RWPE1 (cell line): ENCODE measurements at regions not wholly inside any gene's neighbourhood (a gene's known extent, or its start where the extent isn't known, plus 50 kb on each side); places are given as distances from the start of the nearest gene placed in this dataset.

Source experiments
- CTCF ChIA-PET: fragments of 350-600 bp; sonication (Branson Sonifier 250); formaldehyde crosslinking; extraction: SDS; loops from one replicate; lab custom pipeline; 2021; lab: Yijun Ruan, JAX
- POLR2A ChIA-PET: fragments of 400-600 bp; formaldehyde crosslinking; extraction: SDS; loops from one replicate; lab custom pipeline; 2020; ENCODE audit warnings: antibody characterized with exemption; ENCODE audit not compliant: low non-redundant PET; lab: Yijun Ruan, JAX
- DNase-seq: peaks from one replicate; pipeline ENCODE4 v3.0.0; 2012; ENCODE audit warnings: low spot score
- H3K27ac ChIP-seq: fragments of 450-650 bp; 2 replicates; pipeline ENCODE4 v1.5.1; 2017
- TF ChIP-seq, protein P1 (sequence below): fragments of 450-650 bp; conservative IDR thresholded peaks from 2 replicates; pipeline ENCODE4 v1.5.1; 2017; ENCODE audit warnings: low read depth, mild to moderate bottlenecking

DNA sequence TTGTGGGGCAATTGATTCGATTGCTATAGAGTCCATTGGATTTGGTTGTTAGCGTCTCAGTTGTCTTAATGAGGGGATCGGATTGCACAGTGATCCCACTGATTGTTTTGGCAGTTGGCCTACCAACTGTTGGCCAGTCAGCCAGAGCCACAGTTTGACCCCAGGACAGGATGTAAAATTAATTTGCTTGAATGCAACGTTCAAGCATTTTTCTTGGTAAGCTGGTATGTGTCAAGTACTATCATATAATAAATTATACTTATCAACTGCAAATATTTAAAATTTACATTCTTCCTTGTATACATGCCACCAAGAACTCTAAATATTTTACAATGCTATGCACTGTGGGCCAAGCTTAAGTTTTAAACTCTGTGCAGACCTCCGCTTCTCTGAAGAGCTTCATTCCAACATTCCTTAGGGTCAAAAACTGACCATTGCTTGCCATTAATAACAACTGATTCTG is 80.4 kb upstream of the OSMR start:
- no peak overlapping the region for H3K27ac ChIP-seq
- TF ChIP-seq, protein P1, sequence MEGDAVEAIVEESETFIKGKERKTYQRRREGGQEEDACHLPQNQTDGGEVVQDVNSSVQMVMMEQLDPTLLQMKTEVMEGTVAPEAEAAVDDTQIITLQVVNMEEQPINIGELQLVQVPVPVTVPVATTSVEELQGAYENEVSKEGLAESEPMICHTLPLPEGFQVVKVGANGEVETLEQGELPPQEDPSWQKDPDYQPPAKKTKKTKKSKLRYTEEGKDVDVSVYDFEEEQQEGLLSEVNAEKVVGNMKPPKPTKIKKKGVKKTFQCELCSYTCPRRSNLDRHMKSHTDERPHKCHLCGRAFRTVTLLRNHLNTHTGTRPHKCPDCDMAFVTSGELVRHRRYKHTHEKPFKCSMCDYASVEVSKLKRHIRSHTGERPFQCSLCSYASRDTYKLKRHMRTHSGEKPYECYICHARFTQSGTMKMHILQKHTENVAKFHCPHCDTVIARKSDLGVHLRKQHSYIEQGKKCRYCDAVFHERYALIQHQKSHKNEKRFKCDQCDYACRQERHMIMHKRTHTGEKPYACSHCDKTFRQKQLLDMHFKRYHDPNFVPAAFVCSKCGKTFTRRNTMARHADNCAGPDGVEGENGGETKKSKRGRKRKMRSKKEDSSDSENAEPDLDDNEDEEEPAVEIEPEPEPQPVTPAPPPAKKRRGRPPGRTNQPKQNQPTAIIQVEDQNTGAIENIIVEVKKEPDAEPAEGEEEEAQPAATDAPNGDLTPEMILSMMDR, result no peak
- ChIA-PET POLR2A (no interaction called here), CTCF (no interaction called here)
- no peak for DNase-seq

DNA sequence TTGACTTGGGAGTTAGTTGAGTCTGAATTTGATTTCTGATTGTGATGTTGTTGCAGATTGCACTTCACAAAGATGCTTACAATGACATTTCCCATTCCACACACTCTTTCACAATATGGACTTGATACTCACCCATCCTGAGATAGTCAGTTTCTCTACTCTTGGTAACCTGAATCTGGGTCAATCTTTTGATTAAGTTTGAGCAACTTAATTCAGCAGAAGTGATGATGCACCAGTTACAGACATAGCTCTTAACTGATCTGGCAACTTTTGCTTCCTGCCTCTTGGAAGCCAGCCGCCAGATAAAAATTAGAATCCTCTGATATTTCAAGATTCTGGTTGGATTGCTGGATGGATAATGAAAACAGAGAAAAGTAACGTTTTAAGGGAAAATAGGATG is 79.7 kb upstream of the OSMR start:
- H3K27ac ChIP-seq, result no peak overlapping the region
- DNase-seq, result no peak
- ChIA-PET CTCF (interaction anchor here (0.6 kb wide), 1 partner anchor 42 kb away, joined by 3 read pairs; no protein-coding TSS in a partner anchor), POLR2A (no interaction called here)
- TF ChIP-seq, protein P1, result no peak

DNA sequence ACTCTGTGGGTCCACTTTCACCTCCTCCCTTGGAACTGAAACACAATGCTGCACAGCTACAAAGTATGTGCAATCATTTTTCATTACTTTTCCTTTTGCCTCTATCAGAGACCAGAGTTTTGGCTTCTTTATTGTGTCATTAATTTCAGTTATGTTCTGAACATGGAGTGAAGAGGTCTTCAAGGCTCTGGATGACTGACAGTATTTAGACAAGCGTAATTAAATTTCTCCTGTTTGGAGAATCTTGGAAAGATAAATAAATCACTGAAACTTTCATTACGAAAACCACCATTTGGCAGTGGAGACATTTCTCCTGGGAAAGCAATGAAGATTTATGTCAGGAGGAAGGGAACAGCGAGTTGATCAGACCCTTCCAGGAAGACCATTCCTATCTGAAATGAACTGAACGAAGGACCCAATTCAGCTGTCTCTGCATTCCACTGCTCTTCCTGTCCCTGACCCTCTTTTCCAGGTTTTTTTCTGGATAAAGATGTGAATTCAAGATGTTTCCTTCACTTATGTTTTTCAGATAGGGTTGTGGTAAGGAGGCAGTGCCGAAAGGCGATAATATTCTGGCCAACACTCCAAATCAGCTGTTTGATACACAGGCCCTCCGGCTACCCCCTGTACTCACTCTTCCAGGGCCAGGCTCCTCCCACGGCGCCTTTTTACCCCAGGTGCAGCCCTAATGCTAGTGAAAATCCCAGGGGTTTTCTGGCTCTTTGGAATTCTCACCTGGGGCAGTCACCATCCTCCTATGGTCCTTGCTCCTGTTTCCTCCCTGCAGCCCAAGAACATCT is 77.2 kb upstream of the OSMR start:
- ChIA-PET CTCF (interaction anchor here (0.6 to 0.7 kb wide), 2 partner anchors 503 to 597 kb away, joined by 4 read pairs; no protein-coding TSS in a partner anchor), POLR2A (no interaction called here)
- TF ChIP-seq, protein P1, result no peak
- no peak overlapping the region for H3K27ac ChIP-seq
- DNase-seq, result no peak

- H3K27ac ChIP-seq, result no peak overlapping the region
- DNase-seq, result no peak
- TF ChIP-seq, protein P1, result no peak
- POLR2A ChIA-PET, result no interaction called here
- CTCF ChIA-PET, result no interaction called here
Observed at GRCh38 chr5:38772471-38772870, 73.3 kb upstream of the OSMR start.

DNA sequence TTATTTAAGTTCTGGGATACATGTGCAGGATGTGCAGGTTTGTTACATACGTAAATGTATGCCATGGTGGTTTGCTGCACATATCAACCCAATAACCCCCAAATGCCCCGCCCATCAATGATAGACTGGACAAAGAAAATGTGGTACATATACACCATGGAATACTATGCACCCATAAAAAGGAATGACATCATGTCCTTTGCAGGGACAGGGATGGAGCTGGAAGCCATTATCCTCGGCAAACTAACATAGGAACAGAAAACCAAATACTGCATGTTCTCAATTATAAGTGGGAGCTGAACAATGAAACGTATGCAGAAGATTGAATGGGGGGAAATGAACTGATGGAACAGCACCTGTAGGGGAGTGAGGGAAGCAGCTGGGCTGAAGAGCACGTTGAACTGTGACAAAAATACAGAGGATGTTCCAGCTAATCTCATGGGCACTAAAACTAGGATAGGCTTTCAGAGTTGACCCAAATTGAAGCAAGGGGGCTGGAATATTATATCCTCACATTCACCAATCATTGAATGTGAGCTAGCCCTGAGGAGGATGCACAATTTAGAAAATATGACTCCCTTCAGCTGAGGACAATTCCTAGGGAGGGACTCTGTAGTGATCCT is 70.5 kb upstream of the OSMR start:
- TF ChIP-seq, protein P1, result no peak
- no peak for DNase-seq
- CTCF ChIA-PET, result interaction anchor here (0.5 to 1.1 kb wide), 2 partner anchors 23 to 327 kb away, joined by 3 to 6 read pairs; no protein-coding TSS in a partner anchor
- POLR2A ChIA-PET, result no interaction called here
- no peak overlapping the region for H3K27ac ChIP-seq

DNA sequence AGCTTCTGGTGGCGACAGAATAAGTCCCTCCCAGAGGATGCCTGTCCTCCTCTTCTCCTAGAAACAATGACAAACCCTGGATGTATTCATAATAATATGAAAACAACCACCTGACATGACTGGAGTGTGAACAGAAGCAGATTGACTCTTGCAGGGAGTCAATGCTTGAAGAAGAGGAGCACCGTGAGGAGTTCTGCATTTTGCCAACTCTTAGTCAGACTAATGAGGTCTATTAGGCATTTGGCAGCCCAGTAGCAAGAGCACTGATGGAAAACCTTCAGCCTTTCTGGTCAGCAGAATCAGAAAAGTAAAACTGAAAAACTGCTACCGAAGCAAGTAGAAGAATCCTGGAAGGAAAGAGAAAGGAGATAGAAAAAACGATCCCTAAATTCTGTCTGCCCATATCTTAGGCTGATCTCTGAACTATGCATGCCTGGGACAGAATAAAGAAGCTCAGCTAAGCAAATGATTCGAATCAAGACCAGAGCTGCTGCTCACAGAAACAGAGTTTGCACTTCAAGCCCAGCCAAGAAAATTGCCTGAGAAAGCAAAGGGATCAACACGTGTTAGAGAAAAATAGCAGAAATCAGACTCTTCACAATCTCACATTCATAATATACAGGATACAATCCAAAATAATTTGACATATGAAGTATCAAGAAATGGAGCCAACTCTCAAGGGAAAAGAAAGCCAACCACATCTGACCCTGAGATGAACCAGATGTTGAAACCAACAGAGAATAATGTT is 69.5 kb upstream of the OSMR start:
- CTCF ChIA-PET, result interaction anchor here (1.1 kb wide), 1 partner anchor 22 kb away, joined by 3 read pairs; no protein-coding TSS in a partner anchor
- H3K27ac ChIP-seq, result no peak overlapping the region
- DNase-seq, result no peak
- TF ChIP-seq, protein P1, result no peak
- POLR2A ChIA-PET, result no interaction called here
